AG09319 (cell line): ENCODE measurements at regions not wholly inside any gene's neighbourhood (a gene's known extent, or its start where the extent isn't known, plus 50 kb on each side); places are given as distances from the start of the nearest gene placed in this dataset.

Experiments
- DNase-seq: peaks from one replicate; pipeline ENCODE4 v3.0.0-alpha.2; 2010; ENCODE audit warnings: low read depth; ENCODE audit errors: extremely low read depth
- TF ChIP-seq, protein P1 (sequence below): IDR thresholded peaks from 2 replicates; pipeline ENCODE4 v1.5.1; 2011; ENCODE audit warnings: low read depth, mild to moderate bottlenecking, inconsistent platforms, low read length, moderate library complexity

DNA sequence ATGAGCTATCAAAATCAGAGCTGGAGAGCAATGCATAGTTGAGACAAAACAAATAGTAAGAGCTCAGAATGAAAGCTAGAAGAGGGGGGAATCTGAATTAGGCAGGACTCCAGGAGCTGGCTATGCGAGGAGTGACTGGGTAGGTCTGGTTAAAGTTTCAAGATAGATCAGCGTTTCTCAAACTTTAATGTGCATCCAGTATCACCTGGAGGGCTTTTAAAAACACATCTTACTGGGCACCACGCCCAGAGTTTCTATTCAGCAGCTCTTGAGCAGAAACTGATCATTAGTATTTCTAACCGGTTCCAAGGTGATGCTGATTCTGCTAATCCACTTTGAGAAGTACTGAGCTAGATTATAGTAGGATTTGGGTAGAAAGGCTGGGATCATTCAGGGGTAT lies 96.2 kb upstream of the ACP3 start:
- DNase-seq: no peak
- TF ChIP-seq, protein P1, sequence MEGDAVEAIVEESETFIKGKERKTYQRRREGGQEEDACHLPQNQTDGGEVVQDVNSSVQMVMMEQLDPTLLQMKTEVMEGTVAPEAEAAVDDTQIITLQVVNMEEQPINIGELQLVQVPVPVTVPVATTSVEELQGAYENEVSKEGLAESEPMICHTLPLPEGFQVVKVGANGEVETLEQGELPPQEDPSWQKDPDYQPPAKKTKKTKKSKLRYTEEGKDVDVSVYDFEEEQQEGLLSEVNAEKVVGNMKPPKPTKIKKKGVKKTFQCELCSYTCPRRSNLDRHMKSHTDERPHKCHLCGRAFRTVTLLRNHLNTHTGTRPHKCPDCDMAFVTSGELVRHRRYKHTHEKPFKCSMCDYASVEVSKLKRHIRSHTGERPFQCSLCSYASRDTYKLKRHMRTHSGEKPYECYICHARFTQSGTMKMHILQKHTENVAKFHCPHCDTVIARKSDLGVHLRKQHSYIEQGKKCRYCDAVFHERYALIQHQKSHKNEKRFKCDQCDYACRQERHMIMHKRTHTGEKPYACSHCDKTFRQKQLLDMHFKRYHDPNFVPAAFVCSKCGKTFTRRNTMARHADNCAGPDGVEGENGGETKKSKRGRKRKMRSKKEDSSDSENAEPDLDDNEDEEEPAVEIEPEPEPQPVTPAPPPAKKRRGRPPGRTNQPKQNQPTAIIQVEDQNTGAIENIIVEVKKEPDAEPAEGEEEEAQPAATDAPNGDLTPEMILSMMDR: no peak

DNA sequence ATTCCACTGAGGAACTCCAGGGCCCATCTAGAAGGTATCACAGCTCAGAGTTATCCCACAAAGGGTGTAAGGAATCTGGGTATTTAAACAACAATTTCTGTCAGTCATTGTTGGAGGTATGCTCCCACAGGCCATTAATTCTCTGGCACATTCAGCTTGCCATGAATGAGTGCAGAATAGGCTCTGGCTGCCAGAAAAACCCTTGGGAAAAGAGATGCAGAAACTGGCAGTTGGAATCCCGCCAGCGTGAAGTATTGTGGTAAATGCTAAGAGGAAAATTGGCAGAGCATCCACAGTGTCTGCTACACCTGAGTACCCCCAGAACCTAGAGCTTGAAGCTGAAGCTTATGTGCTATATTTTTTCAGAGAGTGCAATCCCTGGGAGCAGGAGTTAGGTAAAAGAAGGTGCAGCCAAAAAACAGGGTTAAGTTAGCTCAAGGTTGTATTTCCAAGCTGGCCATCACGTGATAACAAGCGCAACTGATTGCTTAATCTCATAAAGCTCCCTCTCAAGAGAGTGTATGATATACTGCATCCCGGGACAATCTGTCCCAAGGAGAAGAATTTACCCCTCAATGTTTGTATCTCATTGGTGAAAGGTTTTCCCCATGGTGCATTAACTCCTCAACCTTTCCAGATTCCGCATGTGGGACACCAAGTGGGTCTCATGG lies 94.2 kb upstream of the ACP3 start:
- TF ChIP-seq, protein P1: no peak
- no peak for DNase-seq

DNA sequence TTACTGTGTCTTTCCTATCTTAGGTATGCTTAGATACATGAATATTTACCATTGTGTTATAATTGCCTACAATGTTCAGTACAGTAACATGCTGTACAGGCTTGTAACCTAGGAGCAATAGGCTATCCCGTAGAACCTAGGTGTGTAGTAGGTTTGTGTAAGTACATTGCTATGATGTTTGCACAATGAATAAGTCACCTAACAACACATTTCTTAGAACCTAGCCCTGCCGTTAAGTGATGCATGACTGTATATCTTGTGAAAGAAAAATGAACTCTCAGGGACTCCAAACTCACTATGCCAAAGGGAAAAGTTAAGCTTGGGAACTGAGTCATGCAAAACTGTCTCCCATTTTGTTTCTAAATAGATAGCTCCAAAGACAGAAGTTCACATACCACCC lies 91.5 kb upstream of the ACP3 start:
- DNase-seq: no peak
- TF ChIP-seq, protein P1: no peak

DNA sequence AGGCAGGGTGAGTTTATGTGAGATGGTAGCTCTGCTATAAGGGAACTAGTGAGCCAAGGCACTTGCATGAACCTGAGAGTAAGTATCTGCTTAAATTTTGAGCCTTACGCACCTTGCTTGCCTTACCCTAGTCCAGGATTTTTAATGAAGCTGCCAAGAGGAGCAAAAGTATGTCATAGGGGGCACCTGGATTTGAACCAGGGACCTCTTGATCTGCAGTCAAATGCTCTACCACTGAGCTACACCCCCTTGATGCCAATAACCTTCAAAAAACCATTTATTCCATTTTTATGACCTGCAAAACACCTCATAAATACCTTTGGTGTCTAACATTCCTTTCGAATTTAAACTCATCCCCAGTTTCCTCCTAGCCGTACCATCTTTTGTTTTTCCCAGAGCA lies 88.3 kb upstream of the ACP3 start:
- DNase-seq: no peak

DNA sequence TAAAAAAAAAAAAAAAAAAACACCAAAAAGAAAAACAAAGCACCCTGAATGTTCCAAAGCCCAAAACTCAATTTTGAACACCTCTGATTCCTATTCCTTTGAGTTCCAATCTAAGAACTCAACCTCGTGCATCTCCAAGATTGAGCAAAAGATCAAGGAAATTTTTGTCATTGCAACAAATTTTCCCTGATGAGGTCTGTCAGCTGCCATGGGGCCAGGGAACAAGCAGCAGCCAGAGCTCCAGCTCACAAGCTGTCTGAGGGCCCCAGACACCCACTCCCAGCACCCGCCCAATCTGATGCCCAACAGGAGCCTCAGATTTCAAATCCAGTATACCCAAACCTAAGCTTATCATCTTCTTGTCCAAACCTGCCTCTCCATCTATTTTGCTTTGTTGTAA lies 87.6 kb upstream of the ACP3 start:
- DNase-seq: no peak
- TF ChIP-seq, protein P1: no peak

More for the DNA sequence above, 88.3 kb upstream of the ACP3 start:
- TF ChIP-seq, protein P1: no peak

DNA sequence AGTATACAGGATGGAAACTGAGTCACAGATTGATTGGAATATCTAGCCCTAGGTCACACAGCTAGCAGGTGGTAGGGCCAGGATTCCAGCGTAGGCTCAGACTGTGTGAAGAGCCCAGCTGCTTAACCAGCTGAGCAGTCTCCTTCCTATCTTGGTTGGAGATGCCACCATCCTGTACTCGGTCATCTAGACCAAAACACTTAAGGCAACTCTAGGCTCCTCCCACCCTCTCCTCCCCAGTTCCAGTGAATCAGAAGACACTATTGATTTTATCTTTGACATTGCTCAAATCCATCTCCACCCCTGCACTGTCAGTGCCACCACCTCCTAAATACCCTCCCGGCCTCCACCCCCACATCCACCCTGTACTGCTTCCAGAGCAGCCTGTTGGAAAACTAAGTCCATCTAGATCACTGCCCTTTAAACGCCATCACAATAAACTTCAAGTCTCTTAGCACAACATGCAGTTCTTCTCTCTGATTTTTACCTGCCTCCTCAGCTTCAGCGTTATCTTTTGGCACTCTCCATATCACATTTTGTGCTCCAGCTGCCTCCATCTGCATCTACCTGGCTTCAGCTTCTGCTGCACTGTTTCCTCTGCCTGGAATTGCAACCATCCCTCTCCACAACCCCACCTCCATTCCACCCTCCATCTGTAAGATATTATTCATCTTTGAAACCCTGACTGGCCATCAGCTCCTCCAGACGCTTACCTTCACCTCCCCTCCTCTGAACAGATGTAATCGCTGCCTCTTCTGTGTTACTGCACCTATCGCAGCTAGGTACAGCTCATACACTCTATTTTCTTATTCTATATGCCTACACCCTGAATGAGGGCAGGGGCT lies 86.8 kb upstream of the ACP3 start:
- DNase-seq: no peak

More for the DNA sequence above, 86.8 kb upstream of the ACP3 start:
- TF ChIP-seq, protein P1: no peak
